ENCODE measurements at regions not wholly inside any gene's neighbourhood (a gene's known extent, or its start where the extent isn't known, plus 50 kb on each side); places are given as distances from the start of the nearest gene placed in this dataset.

- no peak for TF ChIP-seq CTCF (IDR thresholded peaks at IDR 0.05; ENCODE audit: extremely low read depth in 1 of 2, insufficient read depth in 1 of 2, low read depth in 1 of 2, low read length in 2 of 2)
- no peak for TF ChIP-seq EZH2 (IDR thresholded peaks at IDR 0.05; ENCODE audit: borderline replicate concordance, low read depth, low read length, severe bottlenecking)
- no peak for TF ChIP-seq POLR2AphosphoS5 (IDR thresholded peaks at IDR 0.05; ENCODE audit: insufficient read depth, low read depth, low read length)
- TF ChIP-seq POLR2A (IDR thresholded peaks at IDR 0.05; ENCODE audit: low read depth, low read length): no peak
- TF ChIP-seq MYC (IDR thresholded peaks at IDR 0.05; ENCODE audit: low read depth, low read length): no peak
Measured at GRCh38 chr14:86936556-86936955, 1056.4 kb downstream of the GALC start.
